ENCODE measurements at regions not wholly inside any gene's neighbourhood (a gene's known extent, or its start where the extent isn't known, plus 50 kb on each side); places are given as distances from the start of the nearest gene placed in this dataset.

DNA sequence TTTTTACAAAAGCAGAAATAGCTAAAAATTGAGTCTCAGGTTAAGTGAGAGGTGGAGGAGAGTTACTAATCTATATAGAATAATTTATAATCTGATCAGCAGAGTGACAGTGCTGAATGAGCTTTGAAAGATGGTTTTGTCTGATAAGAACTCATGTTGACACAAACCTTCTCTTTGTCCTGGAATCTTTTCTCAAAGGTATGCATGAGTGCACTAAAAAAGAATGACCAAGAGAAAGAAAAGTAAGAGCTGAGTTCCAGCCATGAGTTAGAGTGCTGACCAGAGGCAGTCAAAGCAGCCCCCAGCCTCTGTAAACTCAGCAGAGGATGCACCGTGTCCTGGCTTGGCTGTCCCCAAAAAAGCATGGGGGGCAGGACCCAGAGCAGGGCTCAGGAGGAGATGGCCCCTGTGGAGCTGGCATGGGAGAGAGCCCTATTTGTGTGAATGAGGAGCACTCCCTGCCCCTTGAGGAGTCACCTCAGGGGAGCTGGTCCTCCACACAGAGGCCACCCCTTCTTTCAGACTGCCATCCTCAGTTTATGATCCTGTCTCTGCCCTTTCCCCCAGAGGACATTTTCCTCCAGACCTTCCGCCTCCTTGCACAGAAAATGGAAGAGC, 129.8 kb downstream of the SEC23A start:
- Histone ChIP-seq H3K27ac (no peak overlapping the region), H3K27me3 (no peaks in the 10 kb centered on the region), H3K4me1 (no peaks in the 10 kb centered on the region), H3K36me3 (no peaks in the 10 kb centered on the region), H3K4me3 (no peak overlapping the region), H3K9ac (ENCODE audit: low read depth in 2 of 2, low read length in 2 of 2) (no peak overlapping the region), H3K9me3 (no peaks in the 10 kb centered on the region)
- no peak for DNase-seq
- intact Hi-C loops (cut with DNase I), result no loop called here
- TF ChIP-seq, protein P1, sequence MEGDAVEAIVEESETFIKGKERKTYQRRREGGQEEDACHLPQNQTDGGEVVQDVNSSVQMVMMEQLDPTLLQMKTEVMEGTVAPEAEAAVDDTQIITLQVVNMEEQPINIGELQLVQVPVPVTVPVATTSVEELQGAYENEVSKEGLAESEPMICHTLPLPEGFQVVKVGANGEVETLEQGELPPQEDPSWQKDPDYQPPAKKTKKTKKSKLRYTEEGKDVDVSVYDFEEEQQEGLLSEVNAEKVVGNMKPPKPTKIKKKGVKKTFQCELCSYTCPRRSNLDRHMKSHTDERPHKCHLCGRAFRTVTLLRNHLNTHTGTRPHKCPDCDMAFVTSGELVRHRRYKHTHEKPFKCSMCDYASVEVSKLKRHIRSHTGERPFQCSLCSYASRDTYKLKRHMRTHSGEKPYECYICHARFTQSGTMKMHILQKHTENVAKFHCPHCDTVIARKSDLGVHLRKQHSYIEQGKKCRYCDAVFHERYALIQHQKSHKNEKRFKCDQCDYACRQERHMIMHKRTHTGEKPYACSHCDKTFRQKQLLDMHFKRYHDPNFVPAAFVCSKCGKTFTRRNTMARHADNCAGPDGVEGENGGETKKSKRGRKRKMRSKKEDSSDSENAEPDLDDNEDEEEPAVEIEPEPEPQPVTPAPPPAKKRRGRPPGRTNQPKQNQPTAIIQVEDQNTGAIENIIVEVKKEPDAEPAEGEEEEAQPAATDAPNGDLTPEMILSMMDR (IDR thresholded peaks at IDR 0.05), result no peak

DNA sequence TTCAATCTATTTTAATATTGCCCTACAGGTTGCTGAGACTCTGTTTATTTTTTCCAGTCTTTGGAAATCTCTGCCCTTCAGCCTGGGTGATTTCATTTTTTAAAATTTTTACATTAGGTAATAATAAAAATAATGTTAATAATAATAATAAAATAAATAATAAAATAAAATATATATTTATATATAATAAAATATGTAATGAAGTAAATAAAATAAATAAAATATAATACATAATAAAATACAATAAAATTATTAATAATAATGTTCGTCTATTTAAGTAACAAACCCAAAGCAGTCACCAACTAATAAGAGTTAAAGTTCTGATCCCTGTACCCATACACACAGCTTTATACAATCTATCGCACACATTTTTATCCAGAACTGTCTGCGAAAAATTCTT, 130.5 kb downstream of the SEC23A start:
- no peak for DNase-seq
- intact Hi-C loops (cut with DNase I), result no loop called here
- no peak overlapping the region for H3K9ac ChIP-seq (ENCODE audit: low read depth in 2 of 2, low read length in 2 of 2)
- H3K36me3 ChIP-seq, result no peaks in the 10 kb centered on the region
- no peak overlapping the region for H3K4me3 ChIP-seq
- no peaks in the 10 kb centered on the region for H3K27me3 ChIP-seq
- TF ChIP-seq, protein P1 (IDR thresholded peaks at IDR 0.05), result no peak
- H3K9me3 ChIP-seq, result no peaks in the 10 kb centered on the region
- no peaks in the 10 kb centered on the region for H3K4me1 ChIP-seq
- H3K27ac ChIP-seq, result no peak overlapping the region

DNA sequence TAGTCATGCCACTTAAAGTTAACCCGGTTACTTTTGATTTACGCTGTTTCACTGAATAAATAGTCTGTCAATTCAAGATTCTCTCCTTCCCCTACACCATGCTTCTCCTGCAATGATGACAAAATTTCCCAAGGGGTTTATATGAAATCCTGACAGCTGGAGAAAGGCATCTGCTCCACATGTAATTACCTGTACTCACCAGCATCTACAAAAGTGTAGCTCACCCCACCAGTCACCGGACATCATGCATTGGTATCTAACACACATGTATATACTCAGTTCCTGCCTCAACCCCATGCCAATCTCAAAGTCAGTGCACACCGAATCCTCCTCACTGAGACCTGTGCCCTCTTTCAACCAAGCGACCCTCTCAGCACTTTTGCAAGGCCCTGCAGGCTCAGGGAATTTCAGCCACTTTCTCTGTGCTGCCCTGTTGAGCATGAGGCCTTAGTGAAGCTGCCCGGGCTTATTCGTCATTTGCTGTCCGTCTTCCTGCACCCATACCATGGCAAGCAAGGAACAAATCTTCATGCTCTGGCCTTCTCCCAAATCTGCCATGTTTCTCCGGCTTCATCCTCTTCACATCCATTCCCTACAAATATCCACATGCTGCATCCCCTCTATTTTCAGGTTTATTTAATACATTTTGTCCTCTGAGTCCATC, 131.6 kb downstream of the SEC23A start:
- DNase-seq, result no peak

DNA sequence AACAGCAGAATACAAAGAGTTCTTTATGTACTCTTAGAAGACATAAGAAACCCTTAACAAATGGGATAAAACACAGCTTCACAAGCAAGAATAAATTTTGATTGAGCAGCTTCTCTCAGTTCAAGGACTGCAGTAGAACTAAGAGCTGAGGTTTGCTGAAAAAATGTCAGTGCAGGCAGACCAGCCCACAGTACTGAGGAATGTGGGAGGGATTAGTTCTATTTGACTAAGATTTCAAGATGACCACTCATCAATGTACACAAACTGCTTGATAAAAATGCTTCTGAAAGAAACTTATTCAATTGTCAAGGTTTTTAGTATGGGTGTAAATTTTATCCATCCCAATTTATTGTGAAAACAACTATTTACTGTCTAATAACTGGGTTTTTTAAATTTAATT, 138.4 kb downstream of the SEC23A start:
- H3K27ac ChIP-seq, result no peak overlapping the region
- intact Hi-C loops (cut with DNase I), result no loop called here
- TF ChIP-seq, protein P1 (IDR thresholded peaks at IDR 0.05), result no peak
- no peak overlapping the region for H3K9ac ChIP-seq (ENCODE audit: low read depth in 2 of 2, low read length in 2 of 2)
- no peak overlapping the region for H3K4me3 ChIP-seq
- H3K27me3 ChIP-seq, result no peaks in the 10 kb centered on the region
- no peaks in the 10 kb centered on the region for H3K36me3 ChIP-seq
- no peaks in the 10 kb centered on the region for H3K9me3 ChIP-seq
- no peak for DNase-seq
- H3K4me1 ChIP-seq, result no peaks in the 10 kb centered on the region

More for the DNA sequence above, 131.6 kb downstream of the SEC23A start:
- no peaks in the 10 kb centered on the region for H3K4me1 ChIP-seq
- H3K36me3 ChIP-seq, result no peaks in the 10 kb centered on the region
- no peak overlapping the region for H3K4me3 ChIP-seq
- H3K27ac ChIP-seq, result no peak overlapping the region
- H3K27me3 ChIP-seq, result no peaks in the 10 kb centered on the region
- no peak overlapping the region for H3K9ac ChIP-seq (ENCODE audit: low read depth in 2 of 2, low read length in 2 of 2)
- intact Hi-C loops (cut with DNase I), result no loop called here
- TF ChIP-seq, protein P1 (IDR thresholded peaks at IDR 0.05), result no peak
- H3K9me3 ChIP-seq, result no peaks in the 10 kb centered on the region

DNA sequence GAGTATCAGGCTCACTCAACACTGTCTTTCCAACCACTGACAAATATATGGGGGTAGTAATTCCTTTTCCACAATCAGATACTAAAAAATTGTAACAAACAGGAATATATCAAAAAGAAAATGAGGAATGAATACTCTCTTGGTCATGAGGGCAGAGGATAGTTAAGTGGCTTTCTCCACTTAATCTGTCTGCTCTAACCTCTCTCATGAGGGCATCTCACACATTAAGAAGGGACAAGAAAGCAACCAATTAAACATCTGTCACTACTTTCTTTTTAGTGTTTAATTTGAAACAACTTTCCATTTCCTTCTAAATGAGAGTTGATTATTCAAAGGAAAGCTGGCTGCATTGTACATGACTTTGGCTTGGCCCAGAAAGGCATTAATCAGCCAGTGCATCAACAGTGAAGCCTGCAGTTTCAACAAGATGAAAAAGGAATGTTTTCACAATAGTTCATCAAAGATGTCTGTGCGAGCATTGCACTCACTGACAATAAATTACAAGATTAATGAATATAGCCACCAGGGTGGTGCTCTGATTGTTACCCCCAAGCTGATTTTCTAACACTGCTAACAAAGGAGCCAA, 142.0 kb downstream of the SEC23A start:
- no peak overlapping the region for H3K4me3 ChIP-seq
- H3K36me3 ChIP-seq, result no peaks in the 10 kb centered on the region
- intact Hi-C loops (cut with DNase I), result no loop called here
- DNase-seq, result no peak
- H3K4me1 ChIP-seq, result no peaks in the 10 kb centered on the region
- H3K9me3 ChIP-seq, result no peaks in the 10 kb centered on the region
- no peaks in the 10 kb centered on the region for H3K27me3 ChIP-seq
- TF ChIP-seq, protein P1 (IDR thresholded peaks at IDR 0.05), result no peak
- H3K9ac ChIP-seq (ENCODE audit: low read depth in 2 of 2, low read length in 2 of 2), result no peak overlapping the region
- no peak overlapping the region for H3K27ac ChIP-seq
